Upper lobe of right lung (tissue), 1 donor: ENCODE measurements at regions not wholly inside any gene's neighbourhood (a gene's known extent, or its start where the extent isn't known, plus 50 kb on each side); places are given as distances from the start of the nearest gene placed in this dataset. TPM values are rescaled to one million over a fixed set of nuclear protein-coding genes. Genes with fewer than 3 reads are reported as not detected.

Experiments used
- ATAC-seq: fragments of 200-7000 bp; cut with Tn5 transposase; one replicate; pipeline ENCODE4 v1.9.1; 2020; ENCODE audit warnings: mild to moderate bottlenecking, moderate library complexity
- DNase-seq: peaks from one replicate; pipeline ENCODE4 v3.0.0-alpha.2; 2020
- H3K27ac ChIP-seq: fragments of 200-600 bp; one replicate; pipeline ENCODE4 v1.8.0; 2022
- H3K27me3 ChIP-seq: fragments of 200-600 bp; one replicate; pipeline ENCODE4 v1.8.0; 2022; ENCODE audit warnings: mild to moderate bottlenecking
- H3K36me3 ChIP-seq: fragments of 200-600 bp; one replicate; pipeline ENCODE4 v1.8.0; 2022
- H3K4me1 ChIP-seq: fragments of 200-600 bp; one replicate; pipeline ENCODE4 v1.8.0; 2022
- H3K4me3 ChIP-seq: fragments of 200-600 bp; one replicate; pipeline ENCODE4 v1.8.0; 2022; ENCODE audit warnings: mild to moderate bottlenecking
- H3K9me3 ChIP-seq: fragments of 200-600 bp; one replicate; pipeline ENCODE4 v1.8.0; 2022
- intact Hi-C: fragments of 100-400 bp; cut with DNase I; formaldehyde crosslinking; loops from one replicate; pipeline ENCODE4 v1.11.0; 2022
- microRNA-seq: library from miRNA; unstranded; fragments of <30 nt; microRNA quantifications from one replicate; pipeline ENCODE4 v1.2.0, GENCODE V29; 2020; ENCODE audit warnings: borderline microRNAs expressed
- TF ChIP-seq, protein P1 (sequence below): fragments of 200-600 bp; IDR thresholded peaks from one replicate; pipeline ENCODE4 v1.8.0; 2022; ENCODE audit warnings: antibody characterized with exemption
- donor health status: DM: no; HTN: yes; CAD: no; lungs with severe emphysema.

DNA sequence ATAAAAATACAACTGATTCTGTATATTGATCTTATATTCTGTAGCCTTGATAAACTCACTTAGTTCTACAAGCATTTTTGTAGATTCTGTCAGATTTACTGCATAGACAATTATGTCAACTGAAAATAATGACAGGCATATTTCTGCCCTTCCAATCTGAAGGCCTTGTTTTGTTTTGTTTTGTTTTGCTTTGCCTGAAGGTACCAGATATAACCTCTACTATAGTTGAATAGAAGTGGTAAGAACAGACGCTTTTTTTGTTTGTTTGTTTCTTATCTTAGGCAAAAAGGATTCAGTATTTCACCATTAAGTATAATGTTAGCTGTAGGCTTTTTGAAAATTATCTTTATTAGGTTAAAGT is 64.6 kb upstream of the RSPO3 start:
- intact Hi-C loops: no loop called here
- Histone ChIP-seq H3K27me3 (no peaks in the 10 kb centered on the region), H3K9me3 (no peaks in the 10 kb centered on the region), H3K36me3 (no peaks in the 10 kb centered on the region), H3K27ac (no peak overlapping the region), H3K4me1 (no peaks in the 10 kb centered on the region), H3K4me3 (no peak overlapping the region)
- ATAC-seq (no peak), DNase-seq (no peak)
- TF ChIP-seq, protein P1, sequence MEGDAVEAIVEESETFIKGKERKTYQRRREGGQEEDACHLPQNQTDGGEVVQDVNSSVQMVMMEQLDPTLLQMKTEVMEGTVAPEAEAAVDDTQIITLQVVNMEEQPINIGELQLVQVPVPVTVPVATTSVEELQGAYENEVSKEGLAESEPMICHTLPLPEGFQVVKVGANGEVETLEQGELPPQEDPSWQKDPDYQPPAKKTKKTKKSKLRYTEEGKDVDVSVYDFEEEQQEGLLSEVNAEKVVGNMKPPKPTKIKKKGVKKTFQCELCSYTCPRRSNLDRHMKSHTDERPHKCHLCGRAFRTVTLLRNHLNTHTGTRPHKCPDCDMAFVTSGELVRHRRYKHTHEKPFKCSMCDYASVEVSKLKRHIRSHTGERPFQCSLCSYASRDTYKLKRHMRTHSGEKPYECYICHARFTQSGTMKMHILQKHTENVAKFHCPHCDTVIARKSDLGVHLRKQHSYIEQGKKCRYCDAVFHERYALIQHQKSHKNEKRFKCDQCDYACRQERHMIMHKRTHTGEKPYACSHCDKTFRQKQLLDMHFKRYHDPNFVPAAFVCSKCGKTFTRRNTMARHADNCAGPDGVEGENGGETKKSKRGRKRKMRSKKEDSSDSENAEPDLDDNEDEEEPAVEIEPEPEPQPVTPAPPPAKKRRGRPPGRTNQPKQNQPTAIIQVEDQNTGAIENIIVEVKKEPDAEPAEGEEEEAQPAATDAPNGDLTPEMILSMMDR: no peak

DNA sequence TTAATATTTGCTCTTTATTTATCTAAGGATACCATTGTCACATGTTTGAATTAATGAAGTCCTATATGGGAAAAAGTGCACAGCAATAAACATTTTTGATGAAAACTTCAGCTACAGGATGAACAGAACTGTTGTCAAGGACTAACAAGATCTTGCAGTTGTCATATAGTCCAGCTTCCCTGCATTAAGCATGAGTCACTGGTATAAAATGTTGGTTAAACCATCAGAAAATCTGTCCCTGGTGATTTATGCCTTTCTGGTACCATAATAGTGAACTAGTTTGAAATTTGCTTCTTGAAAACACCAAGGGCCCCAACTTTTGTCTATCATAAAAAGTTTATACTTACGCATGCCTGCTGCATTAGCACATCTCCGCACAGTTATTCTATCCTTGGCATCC is 60.4 kb upstream of the RSPO3 start:
- ATAC-seq: no peak
- Histone ChIP-seq H3K27ac (no peak overlapping the region), H3K9me3 (peaks cover 4% of the 10 kb centered on the region), H3K4me3 (no peak overlapping the region), H3K36me3 (no peaks in the 10 kb centered on the region), H3K4me1 (no peaks in the 10 kb centered on the region), H3K27me3 (no peaks in the 10 kb centered on the region)
- DNase-seq: no peak
- intact Hi-C loops: no loop called here
- TF ChIP-seq, protein P1: no peak

DNA sequence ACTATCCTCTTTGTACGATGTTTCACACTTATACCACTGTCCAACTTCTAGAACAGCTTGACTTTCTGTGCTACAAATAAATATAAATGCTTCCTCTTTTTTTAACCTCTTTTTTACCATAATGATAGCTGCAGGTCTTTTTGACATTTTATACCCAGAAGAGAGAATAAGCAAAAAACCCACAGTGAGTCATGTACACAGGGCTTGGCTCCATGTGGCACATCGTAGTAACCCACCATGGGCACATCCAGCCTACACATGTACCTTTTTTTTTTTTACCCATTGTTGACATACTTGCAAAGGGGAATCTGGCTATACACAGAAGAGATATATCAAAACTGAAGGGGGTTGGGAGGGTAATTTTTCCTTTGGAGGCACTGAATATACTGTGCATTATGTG is 59.5 kb upstream of the RSPO3 start:
- Histone ChIP-seq H3K27ac (no peak overlapping the region), H3K9me3 (peaks cover 4% of the 10 kb centered on the region), H3K4me1 (no peaks in the 10 kb centered on the region), H3K36me3 (no peaks in the 10 kb centered on the region), H3K27me3 (no peaks in the 10 kb centered on the region), H3K4me3 (no peak overlapping the region)
- ATAC-seq (no peak), DNase-seq (no peak)
- intact Hi-C loops: no loop called here
- TF ChIP-seq, protein P1: no peak

Small RNA genes in the stretch of these regions (microRNA-seq; reads per million reads assigned to microRNA genes)
- not detected for gene MIR588
